ENCODE measurements at regions not wholly inside any gene's neighbourhood (a gene's known extent, or its start where the extent isn't known, plus 50 kb on each side); places are given as distances from the start of the nearest gene placed in this dataset.

GRCh38 chrX:840556-840955 lies 210.0 kb downstream of the SHOX start:
- Histone ChIP-seq H2BK120ac (replicated peaks; ENCODE audit: low read depth, low read length) (no peak overlapping the region), H3K23me2 (ENCODE audit: low read depth, low read length) (no peaks in the 10 kb centered on the region), H4K20me1 (replicated peaks in 1 of 2; ENCODE audit: control insufficient read depth in 1 of 2, insufficient read depth in 2 of 2, low read length in 2 of 2) (no peaks in the 10 kb centered on the region), H3K79me2 (ENCODE audit: control insufficient read depth in 1 of 2, insufficient read depth in 2 of 2, low read length in 2 of 2) (no peaks in the 10 kb centered on the region), H3K79me1 (ENCODE audit: low read depth, low read length) (no peaks in the 10 kb centered on the region), H3K27me3 (replicated peaks in 1 of 4; ENCODE audit: control insufficient read depth in 3 of 4, extremely low read depth in 1 of 4, insufficient read depth in 3 of 4, low read length in 3 of 4) (no peaks in the 10 kb centered on the region), H3K4ac (replicated peaks; ENCODE audit: insufficient read length, low read depth, low read length) (no peak overlapping the region), H3K56ac (replicated peaks; ENCODE audit: insufficient read length, low read depth, low read length) (no peak overlapping the region), H2BK20ac (ENCODE audit: low read length) (0 out of 2 replicates have a peak overlapping the region, but pooled peaks have one; percentile 61), H2AK5ac (ENCODE audit: low read depth, low read length) (peak overlapping the region; percentile 90; the same call in 1 of the 2 replicates), H3K23ac (ENCODE audit: insufficient read length) (no peak overlapping the region), H4K8ac (ENCODE audit: extremely low read depth, insufficient read depth, low read length) (no peak overlapping the region), H3K14ac (ENCODE audit: insufficient read length) (no peak overlapping the region), H2BK12ac (ENCODE audit: low read depth, low read length) (no peak overlapping the region), H2BK15ac (ENCODE audit: low read length) (no peak overlapping the region), H3K4me2 (ENCODE audit: insufficient read depth in 1 of 2, low read depth in 2 of 2, low read length in 2 of 2) (no peak overlapping the region), H2BK5ac (ENCODE audit: low read depth, low read length) (no peak overlapping the region), H3K9me3 (ENCODE audit: insufficient read depth in 2 of 2, low read depth in 1 of 2, low read length in 1 of 2) (peaks cover 4 to 9% of the 10 kb centered on the region in 2 experiments; a peak in 2 of 4 replicates), H3K4me3 (ENCODE audit: extremely low read depth in 1 of 4, insufficient read depth in 2 of 4, low read depth in 3 of 4, low read length in 4 of 4) (no peak overlapping the region), H3K9ac (replicated peaks in 1 of 4; ENCODE audit: extremely low read depth in 1 of 4, low read depth in 3 of 4, low read length in 3 of 4) (no peak overlapping the region), H4K5ac (ENCODE audit: insufficient read length, low read depth, low read length) (no peak overlapping the region), H4K91ac (replicated peaks; ENCODE audit: insufficient read length, low read length) (no peak overlapping the region), H2AFZ (ENCODE audit: low read length) (no peak overlapping the region), H3K18ac (ENCODE audit: extremely low read depth, low read length) (no peak overlapping the region), H3K4me1 (replicated peaks in 1 of 4; ENCODE audit: control insufficient read depth in 3 of 4, insufficient read depth in 4 of 4, low read length in 3 of 4) (peaks cover 0 to 5% (median 1%) of the 10 kb centered on the region in 4 experiments; a peak in 4 of 7 replicates), H3K36me3 (ENCODE audit: control insufficient read depth in 2 of 4, insufficient read depth in 4 of 4, low read length in 3 of 4) (no peaks in the 10 kb centered on the region; a peak in 1 of 8 replicates), H3K27ac (ENCODE audit: low read depth, low read length) (no peak overlapping the region)
- whole genome bisulfite sequencing, 2 experiments (ENCODE audit: extremely low coverage in 1 of 2, insufficient coverage in 1 of 2, insufficient read length in 1 of 2, insufficient replicate concordance in 2 of 2, low coverage in 1 of 2, low lambda C conversion rate in 2 of 2, missing lambda C conversion rate in 1 of 2), result 90% methylated on average over 13 of the region's 13 CpGs; no CpG with 5 or more reads in 1 of the 2 experiments
- POLR2A ChIA-PET (ENCODE audit: partially characterized antibody), result no interaction called here
- CTCF ChIA-PET (ENCODE audit: partially characterized antibody), result no interaction called here
- DNase-seq (ENCODE audit: low read depth in 1 of 2, low spot score in 2 of 2), result peak in 1 of 2 experiments; percentile 39
- no peak for FAIRE-seq
- TF ChIP-seq ATF3 (IDR thresholded peaks at IDR 0.05; ENCODE audit: insufficient read depth, low read depth, low read length) (no peak), BACH1 (IDR thresholded peaks at IDR 0.05; ENCODE audit: low read length) (no peak), POLR2AphosphoS5 (IDR thresholded peaks at IDR 0.05; ENCODE audit: low read depth, low read length) (no peak), EP300 (IDR thresholded peaks at IDR 0.05; ENCODE audit: borderline replicate concordance in 1 of 2, low read depth in 2 of 2, low read length in 2 of 2) (no peak), KDM1A (IDR thresholded peaks at IDR 0.05; ENCODE audit: borderline replicate concordance, low read length) (no peak), EZH2 (IDR thresholded peaks at IDR 0.05; ENCODE audit: low read depth, low read length, severe bottlenecking) (no peak), SP2 (IDR thresholded peaks at IDR 0.05; ENCODE audit: low read length) (no peak), RXRA (IDR thresholded peaks at IDR 0.05; ENCODE audit: insufficient read depth, low read depth, low read length) (no peak), TBP (IDR thresholded peaks at IDR 0.05; ENCODE audit: low read depth, low read length) (no peak), SP4 (IDR thresholded peaks at IDR 0.05; ENCODE audit: low read length) (no peak), KDM5A (IDR thresholded peaks at IDR 0.05; ENCODE audit: low read length) (no peak), SUZ12 (IDR thresholded peaks at IDR 0.05; ENCODE audit: low read length) (no peak), SAP30 (IDR thresholded peaks at IDR 0.05; ENCODE audit: insufficient read depth, insufficient replicate concordance, low read length) (no peak)

Data from H1 (cell line).